ENCODE measurements at regions not wholly inside any gene's neighbourhood (a gene's known extent, or its start where the extent isn't known, plus 50 kb on each side); places are given as distances from the start of the nearest gene placed in this dataset.

DNA sequence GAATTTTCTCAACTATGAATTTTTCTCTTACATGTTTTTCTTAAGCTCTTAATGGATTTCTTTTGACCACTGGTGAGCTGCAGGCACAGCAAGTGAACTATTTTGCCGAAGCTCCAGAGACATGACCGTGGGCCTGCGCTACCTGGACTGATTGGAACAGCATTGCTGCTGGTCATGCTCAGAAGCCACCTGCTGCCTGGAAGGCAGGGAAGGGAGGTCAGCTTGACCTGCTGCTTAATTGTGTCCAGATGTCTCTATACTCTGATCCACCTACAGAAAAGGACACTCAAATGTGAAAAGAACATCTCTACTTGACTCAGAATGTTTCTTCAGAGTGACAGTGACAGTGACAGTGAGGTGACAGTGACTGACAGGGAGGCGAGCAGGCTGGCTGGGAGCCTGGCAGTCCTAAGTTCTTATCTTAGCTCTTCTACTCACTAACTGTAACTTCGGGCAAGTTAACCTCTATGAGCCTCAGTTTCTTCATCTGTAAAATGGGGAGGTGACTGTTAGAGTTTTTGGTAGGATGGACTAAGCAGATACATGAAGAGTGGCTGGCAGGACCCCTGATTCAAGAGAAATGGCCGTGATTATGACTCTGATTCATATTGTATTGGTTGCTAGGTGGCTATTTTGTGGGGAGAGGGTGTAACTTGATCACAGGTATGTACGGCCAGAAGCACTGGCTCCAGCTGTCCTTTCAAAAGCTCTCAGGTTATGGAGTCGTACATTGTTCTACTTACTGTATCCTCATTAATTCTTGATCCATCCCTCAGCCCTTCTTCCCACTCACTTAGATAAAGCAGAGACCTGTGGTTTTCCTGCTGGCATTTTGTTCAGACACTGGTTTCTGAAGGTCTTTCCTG lies 54.8 kb upstream of the DLG1 start:
- Histone ChIP-seq H3K27me3 (ENCODE audit: control insufficient read depth in 4 of 4, insufficient read depth in 4 of 4, low read length in 3 of 4) (no peaks in the 10 kb centered on the region), H3K4me1 (ENCODE audit: control insufficient read depth in 4 of 4, insufficient read depth in 4 of 4, low read length in 3 of 4) (no peaks in the 10 kb centered on the region), H3K36me3 (ENCODE audit: control insufficient read depth in 4 of 4, insufficient read depth in 3 of 4, low read depth in 1 of 4, low read length in 3 of 4) (no peaks in the 10 kb centered on the region), H3K9me3 (ENCODE audit: control insufficient read depth in 4 of 4, low read length in 3 of 4) (no peaks in the 10 kb centered on the region), H3K9ac (ENCODE audit: low read depth in 1 of 2, low read length in 2 of 2) (no peak overlapping the region), H3K27ac (ENCODE audit: low read depth in 1 of 2, low read length in 2 of 2) (no peak overlapping the region), H3K4me3 (ENCODE audit: low read depth in 1 of 3, low read length in 3 of 3) (no peak overlapping the region)
- 78% methylated on average over 8 of the region's 8 CpGs for WGBS
- TF ChIP-seq, protein P1, sequence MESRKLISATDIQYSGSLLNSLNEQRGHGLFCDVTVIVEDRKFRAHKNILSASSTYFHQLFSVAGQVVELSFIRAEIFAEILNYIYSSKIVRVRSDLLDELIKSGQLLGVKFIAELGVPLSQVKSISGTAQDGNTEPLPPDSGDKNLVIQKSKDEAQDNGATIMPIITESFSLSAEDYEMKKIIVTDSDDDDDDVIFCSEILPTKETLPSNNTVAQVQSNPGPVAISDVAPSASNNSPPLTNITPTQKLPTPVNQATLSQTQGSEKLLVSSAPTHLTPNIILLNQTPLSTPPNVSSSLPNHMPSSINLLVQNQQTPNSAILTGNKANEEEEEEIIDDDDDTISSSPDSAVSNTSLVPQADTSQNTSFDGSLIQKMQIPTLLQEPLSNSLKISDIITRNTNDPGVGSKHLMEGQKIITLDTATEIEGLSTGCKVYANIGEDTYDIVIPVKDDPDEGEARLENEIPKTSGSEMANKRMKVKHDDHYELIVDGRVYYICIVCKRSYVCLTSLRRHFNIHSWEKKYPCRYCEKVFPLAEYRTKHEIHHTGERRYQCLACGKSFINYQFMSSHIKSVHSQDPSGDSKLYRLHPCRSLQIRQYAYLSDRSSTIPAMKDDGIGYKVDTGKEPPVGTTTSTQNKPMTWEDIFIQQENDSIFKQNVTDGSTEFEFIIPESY (IDR thresholded peaks at IDR 0.05) = no peak
- no peak for TF ChIP-seq EGR1 (IDR thresholded peaks at IDR 0.05; ENCODE audit: low read depth in 2 of 2)
- no peak for TF ChIP-seq SP1 (IDR thresholded peaks at IDR 0.05)
- TF ChIP-seq, protein P2, sequence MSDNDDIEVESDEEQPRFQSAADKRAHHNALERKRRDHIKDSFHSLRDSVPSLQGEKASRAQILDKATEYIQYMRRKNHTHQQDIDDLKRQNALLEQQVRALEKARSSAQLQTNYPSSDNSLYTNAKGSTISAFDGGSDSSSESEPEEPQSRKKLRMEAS (IDR thresholded peaks at IDR 0.05) = no peak
- TF ChIP-seq HNF4A (conservative IDR thresholded peaks at IDR 0.05) = no peak
- TF ChIP-seq RAD21 (IDR thresholded peaks at IDR 0.05) = no peak
- no peak for TF ChIP-seq YY1 (IDR thresholded peaks at IDR 0.05)
- TF ChIP-seq HNF4G (IDR thresholded peaks at IDR 0.05) = no peak
- TF ChIP-seq RXRA (IDR thresholded peaks at IDR 0.05) = no peak
- no peak for TF ChIP-seq GABPA (IDR thresholded peaks at IDR 0.05 in 1 of 2, conservative IDR thresholded peaks at IDR 0.05 in 1 of 2)
- TF ChIP-seq FOXA1 (IDR thresholded peaks at IDR 0.05) = no peak
- TF ChIP-seq FOXA2 (IDR thresholded peaks at IDR 0.05) = no peak
- TF ChIP-seq, protein P3, sequence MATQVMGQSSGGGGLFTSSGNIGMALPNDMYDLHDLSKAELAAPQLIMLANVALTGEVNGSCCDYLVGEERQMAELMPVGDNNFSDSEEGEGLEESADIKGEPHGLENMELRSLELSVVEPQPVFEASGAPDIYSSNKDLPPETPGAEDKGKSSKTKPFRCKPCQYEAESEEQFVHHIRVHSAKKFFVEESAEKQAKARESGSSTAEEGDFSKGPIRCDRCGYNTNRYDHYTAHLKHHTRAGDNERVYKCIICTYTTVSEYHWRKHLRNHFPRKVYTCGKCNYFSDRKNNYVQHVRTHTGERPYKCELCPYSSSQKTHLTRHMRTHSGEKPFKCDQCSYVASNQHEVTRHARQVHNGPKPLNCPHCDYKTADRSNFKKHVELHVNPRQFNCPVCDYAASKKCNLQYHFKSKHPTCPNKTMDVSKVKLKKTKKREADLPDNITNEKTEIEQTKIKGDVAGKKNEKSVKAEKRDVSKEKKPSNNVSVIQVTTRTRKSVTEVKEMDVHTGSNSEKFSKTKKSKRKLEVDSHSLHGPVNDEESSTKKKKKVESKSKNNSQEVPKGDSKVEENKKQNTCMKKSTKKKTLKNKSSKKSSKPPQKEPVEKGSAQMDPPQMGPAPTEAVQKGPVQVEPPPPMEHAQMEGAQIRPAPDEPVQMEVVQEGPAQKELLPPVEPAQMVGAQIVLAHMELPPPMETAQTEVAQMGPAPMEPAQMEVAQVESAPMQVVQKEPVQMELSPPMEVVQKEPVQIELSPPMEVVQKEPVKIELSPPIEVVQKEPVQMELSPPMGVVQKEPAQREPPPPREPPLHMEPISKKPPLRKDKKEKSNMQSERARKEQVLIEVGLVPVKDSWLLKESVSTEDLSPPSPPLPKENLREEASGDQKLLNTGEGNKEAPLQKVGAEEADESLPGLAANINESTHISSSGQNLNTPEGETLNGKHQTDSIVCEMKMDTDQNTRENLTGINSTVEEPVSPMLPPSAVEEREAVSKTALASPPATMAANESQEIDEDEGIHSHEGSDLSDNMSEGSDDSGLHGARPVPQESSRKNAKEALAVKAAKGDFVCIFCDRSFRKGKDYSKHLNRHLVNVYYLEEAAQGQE (IDR thresholded peaks at IDR 0.05) = no peak
- no peak for TF ChIP-seq NR2F2 (IDR thresholded peaks at IDR 0.05)
- TF ChIP-seq, protein P4, sequence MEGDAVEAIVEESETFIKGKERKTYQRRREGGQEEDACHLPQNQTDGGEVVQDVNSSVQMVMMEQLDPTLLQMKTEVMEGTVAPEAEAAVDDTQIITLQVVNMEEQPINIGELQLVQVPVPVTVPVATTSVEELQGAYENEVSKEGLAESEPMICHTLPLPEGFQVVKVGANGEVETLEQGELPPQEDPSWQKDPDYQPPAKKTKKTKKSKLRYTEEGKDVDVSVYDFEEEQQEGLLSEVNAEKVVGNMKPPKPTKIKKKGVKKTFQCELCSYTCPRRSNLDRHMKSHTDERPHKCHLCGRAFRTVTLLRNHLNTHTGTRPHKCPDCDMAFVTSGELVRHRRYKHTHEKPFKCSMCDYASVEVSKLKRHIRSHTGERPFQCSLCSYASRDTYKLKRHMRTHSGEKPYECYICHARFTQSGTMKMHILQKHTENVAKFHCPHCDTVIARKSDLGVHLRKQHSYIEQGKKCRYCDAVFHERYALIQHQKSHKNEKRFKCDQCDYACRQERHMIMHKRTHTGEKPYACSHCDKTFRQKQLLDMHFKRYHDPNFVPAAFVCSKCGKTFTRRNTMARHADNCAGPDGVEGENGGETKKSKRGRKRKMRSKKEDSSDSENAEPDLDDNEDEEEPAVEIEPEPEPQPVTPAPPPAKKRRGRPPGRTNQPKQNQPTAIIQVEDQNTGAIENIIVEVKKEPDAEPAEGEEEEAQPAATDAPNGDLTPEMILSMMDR (IDR thresholded peaks at IDR 0.05; ENCODE audit: low read depth, low read length, missing input control) = no peak
- no peak for TF ChIP-seq JUND (IDR thresholded peaks at IDR 0.05)
- no peak for TF ChIP-seq TAF1 (conservative IDR thresholded peaks at IDR 0.05)
- no peak for DNase-seq (ENCODE audit: low spot score)

Data from liver (tissue), 8 donors.